IPS DF 6.9 (cell line): ENCODE measurements at regions not wholly inside any gene's neighbourhood (a gene's known extent, or its start where the extent isn't known, plus 50 kb on each side); places are given as distances from the start of the nearest gene placed in this dataset.

Source experiments
- DNase-seq: peaks from one replicate; pipeline ENCODE4 v3.0.0-alpha.2; 2013; ENCODE audit warnings: low read depth, low spot score
- H3K27ac ChIP-seq: one replicate; pipeline ENCODE4 v1.5.1; 2013; ENCODE audit warnings: low read length, control low read depth
- H3K27me3 ChIP-seq: 2 replicates; pipeline ENCODE4 v1.6.1; 2013; ENCODE audit warnings: mild to moderate bottlenecking, low read length; ENCODE audit not compliant: control insufficient read depth, insufficient read depth
- H3K36me3 ChIP-seq: 2 replicates; pipeline ENCODE4 v1.6.1; 2013; ENCODE audit warnings: low read length; ENCODE audit not compliant: control insufficient read depth, insufficient read depth
- H3K4me1 ChIP-seq: 2 replicates; pipeline ENCODE4 v1.6.1; 2013; ENCODE audit warnings: low read length; ENCODE audit not compliant: control insufficient read depth, insufficient read depth
- H3K4me3 ChIP-seq: 2 replicates; pipeline ENCODE4 v1.5.1; 2013; ENCODE audit warnings: mild to moderate bottlenecking, low read length
- H3K9me3 ChIP-seq: 2 replicates; pipeline ENCODE4 v1.6.1; 2013; ENCODE audit warnings: low read length, inconsistent platforms; ENCODE audit not compliant: control insufficient read depth, insufficient read depth
- WGBS: extraction: QIAGEN DNeasy Blood & Tissue Kit; methylation state at CpG from one replicate; pipeline ENCODE4 v1.1.7; 2013; ENCODE audit warnings: mixed read lengths, missing lambda C conversion rate; ENCODE audit not compliant: insufficient read length, insufficient coverage; 5-methylcytosine and 5-hydroxymethylcytosine counted together

- H3K4me3 ChIP-seq = no peak overlapping the region
- H3K36me3 ChIP-seq = no peaks in the 10 kb centered on the region
- H3K9me3 ChIP-seq = no peaks in the 10 kb centered on the region
- no peaks in the 10 kb centered on the region for H3K27me3 ChIP-seq
- WGBS = no CpG with 5 or more reads among the region's 9 CpGs
- no peak overlapping the region for H3K27ac ChIP-seq
- DNase-seq = no peak
- no peaks in the 10 kb centered on the region for H3K4me1 ChIP-seq
Observed at GRCh38 chr10:129004398-129004797, 462.6 kb upstream of the MGMT start.

- Histone ChIP-seq H3K36me3 (no peaks in the 10 kb centered on the region), H3K27me3 (no peaks in the 10 kb centered on the region), H3K27ac (no peak overlapping the region), H3K4me3 (no peak overlapping the region; the same call in 1 of the 2 replicates), H3K9me3 (no peaks in the 10 kb centered on the region), H3K4me1 (no peaks in the 10 kb centered on the region)
- no peak for DNase-seq
- no CpG with 5 or more reads among the region's 8 CpGs for whole genome bisulfite sequencing
Observed at GRCh38 chr10:129005080-129005479, 462.0 kb upstream of the MGMT start.

GRCh38 chr10:129005804-129006203, 461.2 kb upstream of the MGMT start:
- DNase-seq = no peak
- WGBS = no CpG with 5 or more reads among the region's 3 CpGs
- no peak overlapping the region for H3K4me3 ChIP-seq
- H3K4me1 ChIP-seq = no peaks in the 10 kb centered on the region
- no peaks in the 10 kb centered on the region for H3K36me3 ChIP-seq
- H3K27ac ChIP-seq = no peak overlapping the region
- no peaks in the 10 kb centered on the region for H3K9me3 ChIP-seq
- H3K27me3 ChIP-seq = no peaks in the 10 kb centered on the region

GRCh38 chr10:129018511-129018910, 448.5 kb upstream of the MGMT start:
- no peaks in the 10 kb centered on the region for H3K9me3 ChIP-seq
- H3K27ac ChIP-seq = no peak overlapping the region

GRCh38 chr10:129020651-129021330, 446.2 kb upstream of the MGMT start:
- Histone ChIP-seq H3K4me3 (no peak overlapping the region), H3K4me1 (peaks cover 8% of the 10 kb centered on the region), H3K36me3 (no peaks in the 10 kb centered on the region), H3K9me3 (no peaks in the 10 kb centered on the region), H3K27ac (no peak overlapping the region), H3K27me3 (no peaks in the 10 kb centered on the region)
- WGBS = no CpG with 5 or more reads among the region's 8 CpGs
- no peak for DNase-seq

More at GRCh38 chr10:129018511-129018910, 448.5 kb upstream of the MGMT start:
- H3K4me3 ChIP-seq = no peak overlapping the region
- peaks cover 5% of the 10 kb centered on the region for H3K4me1 ChIP-seq
- DNase-seq = no peak
- no peaks in the 10 kb centered on the region for H3K27me3 ChIP-seq
- no CpG with 5 or more reads among the region's 6 CpGs for WGBS
- no peaks in the 10 kb centered on the region for H3K36me3 ChIP-seq

GRCh38 chr10:129021594-129022304, 445.3 kb upstream of the MGMT start:
- Histone ChIP-seq H3K9me3 (no peaks in the 10 kb centered on the region), H3K36me3 (no peaks in the 10 kb centered on the region), H3K27me3 (no peaks in the 10 kb centered on the region), H3K4me1 (peaks cover 9% of the 10 kb centered on the region), H3K27ac (no peak overlapping the region), H3K4me3 (no peak overlapping the region)
- no peak for DNase-seq
- WGBS = no CpG with 5 or more reads among the region's 18 CpGs

GRCh38 chr10:129023082-129023481, 444.0 kb upstream of the MGMT start:
- no peak overlapping the region for H3K27ac ChIP-seq
- WGBS = no CpG with 5 or more reads among the region's 5 CpGs
- H3K4me1 ChIP-seq = peaks cover 9% of the 10 kb centered on the region
- DNase-seq = no peak
- no peaks in the 10 kb centered on the region for H3K9me3 ChIP-seq
- H3K4me3 ChIP-seq = no peak overlapping the region
- no peaks in the 10 kb centered on the region for H3K27me3 ChIP-seq
- no peaks in the 10 kb centered on the region for H3K36me3 ChIP-seq

- H3K27me3 ChIP-seq = no peaks in the 10 kb centered on the region
- WGBS = no CpG with 5 or more reads among the region's 8 CpGs
- no peaks in the 10 kb centered on the region for H3K9me3 ChIP-seq
- peaks cover 9% of the 10 kb centered on the region for H3K4me1 ChIP-seq
- H3K27ac ChIP-seq = no peak overlapping the region
- H3K36me3 ChIP-seq = no peaks in the 10 kb centered on the region
- no peak overlapping the region for H3K4me3 ChIP-seq
- DNase-seq = no peak
Observed at GRCh38 chr10:129024046-129024445, 443.0 kb upstream of the MGMT start.

- Histone ChIP-seq H3K27ac (no peak overlapping the region), H3K4me1 (peaks cover 9% of the 10 kb centered on the region), H3K27me3 (no peaks in the 10 kb centered on the region), H3K36me3 (no peaks in the 10 kb centered on the region), H3K4me3 (no peak overlapping the region), H3K9me3 (no peaks in the 10 kb centered on the region)
- no CpG with 5 or more reads among the region's 10 CpGs for WGBS
- DNase-seq = no peak
Observed at GRCh38 chr10:129025787-129026186, 441.3 kb upstream of the MGMT start.

GRCh38 chr10:129027906-129028305, 439.1 kb upstream of the MGMT start:
- H3K36me3 ChIP-seq = no peaks in the 10 kb centered on the region
- no peak overlapping the region for H3K4me3 ChIP-seq
- no CpG with 5 or more reads among the region's 5 CpGs for WGBS
- H3K9me3 ChIP-seq = no peaks in the 10 kb centered on the region
- DNase-seq = no peak
- peaks cover 4% of the 10 kb centered on the region for H3K4me1 ChIP-seq
- H3K27me3 ChIP-seq = no peaks in the 10 kb centered on the region
- no peak overlapping the region for H3K27ac ChIP-seq

- peaks cover 4% of the 10 kb centered on the region for H3K4me1 ChIP-seq
- H3K27me3 ChIP-seq = no peaks in the 10 kb centered on the region
- no CpG with 5 or more reads among the region's 7 CpGs for WGBS
Observed at GRCh38 chr10:129028451-129028850, 438.6 kb upstream of the MGMT start.

More at GRCh38 chr10:129028451-129028850, 438.6 kb upstream of the MGMT start:
- Histone ChIP-seq H3K36me3 (no peaks in the 10 kb centered on the region), H3K27ac (no peak overlapping the region), H3K4me3 (no peak overlapping the region), H3K9me3 (no peaks in the 10 kb centered on the region)
- DNase-seq = no peak
